ENCODE measurements at regions not wholly inside any gene's neighbourhood (a gene's known extent, or its start where the extent isn't known, plus 50 kb on each side); places are given as distances from the start of the nearest gene placed in this dataset.

DNA sequence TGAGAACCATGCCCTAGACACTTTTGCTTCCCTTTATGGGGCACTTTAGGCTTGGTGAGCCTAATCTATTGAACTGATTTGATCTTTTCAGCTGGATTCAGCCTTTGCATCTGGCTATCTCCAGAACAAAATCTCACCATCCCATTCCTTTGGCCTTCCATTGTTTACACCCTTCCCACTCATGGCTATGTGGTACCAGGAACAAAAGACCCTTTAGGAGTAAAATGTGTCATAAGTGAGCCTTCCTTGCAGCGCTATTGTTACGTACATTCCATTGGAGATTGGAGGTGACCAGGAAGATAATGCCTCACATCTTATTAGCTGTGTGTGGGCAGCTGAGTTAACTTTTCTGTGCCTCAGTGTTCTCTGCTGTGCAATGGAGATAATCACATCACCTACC, 188.4 kb downstream of the SATB1 start:
- no peak overlapping the region for H3K27ac ChIP-seq
- no peak for DNase-seq
- in situ Hi-C loops (cut with HindIII; ENCODE audit: low pct_ligation_motif_present, low sequenced_read_pairs) = no loop called here

DNA sequence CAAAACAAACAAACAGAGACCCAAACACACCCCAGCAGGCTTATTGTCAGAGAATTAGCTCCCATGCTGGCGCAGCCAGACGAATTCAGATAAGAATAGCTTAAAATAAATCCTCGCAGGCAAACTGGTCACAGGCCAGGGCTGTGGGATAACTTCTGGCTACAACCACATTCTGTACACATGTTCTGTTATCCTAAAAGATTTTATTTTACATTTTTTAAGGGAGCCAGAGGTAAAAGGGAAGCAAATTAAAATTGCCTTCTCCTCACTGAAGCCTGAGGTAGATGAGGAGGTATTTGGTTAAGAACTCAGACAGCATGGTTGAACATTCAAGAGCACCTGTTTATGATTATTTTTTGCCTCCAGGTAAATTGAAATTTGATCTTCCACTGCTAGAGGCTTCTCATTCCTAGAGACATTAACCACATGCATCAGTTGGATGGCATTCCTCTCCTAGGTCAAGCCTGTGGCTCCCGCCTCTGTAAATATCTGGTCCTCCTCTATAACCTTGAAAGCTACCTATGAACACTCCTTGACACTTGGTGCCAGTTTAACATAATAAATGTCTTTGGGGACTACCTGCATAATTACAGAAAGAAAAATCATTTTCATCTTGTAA, 190.3 kb downstream of the SATB1 start:
- TF ChIP-seq, protein P1, sequence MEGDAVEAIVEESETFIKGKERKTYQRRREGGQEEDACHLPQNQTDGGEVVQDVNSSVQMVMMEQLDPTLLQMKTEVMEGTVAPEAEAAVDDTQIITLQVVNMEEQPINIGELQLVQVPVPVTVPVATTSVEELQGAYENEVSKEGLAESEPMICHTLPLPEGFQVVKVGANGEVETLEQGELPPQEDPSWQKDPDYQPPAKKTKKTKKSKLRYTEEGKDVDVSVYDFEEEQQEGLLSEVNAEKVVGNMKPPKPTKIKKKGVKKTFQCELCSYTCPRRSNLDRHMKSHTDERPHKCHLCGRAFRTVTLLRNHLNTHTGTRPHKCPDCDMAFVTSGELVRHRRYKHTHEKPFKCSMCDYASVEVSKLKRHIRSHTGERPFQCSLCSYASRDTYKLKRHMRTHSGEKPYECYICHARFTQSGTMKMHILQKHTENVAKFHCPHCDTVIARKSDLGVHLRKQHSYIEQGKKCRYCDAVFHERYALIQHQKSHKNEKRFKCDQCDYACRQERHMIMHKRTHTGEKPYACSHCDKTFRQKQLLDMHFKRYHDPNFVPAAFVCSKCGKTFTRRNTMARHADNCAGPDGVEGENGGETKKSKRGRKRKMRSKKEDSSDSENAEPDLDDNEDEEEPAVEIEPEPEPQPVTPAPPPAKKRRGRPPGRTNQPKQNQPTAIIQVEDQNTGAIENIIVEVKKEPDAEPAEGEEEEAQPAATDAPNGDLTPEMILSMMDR (IDR thresholded peaks at IDR 0.05; ENCODE audit: low read depth, low read length, missing control alignments) = no peak
- Histone ChIP-seq H3K27ac (no peak overlapping the region), H3K27me3 (replicated peaks) (no peaks in the 10 kb centered on the region), H3K36me3 (replicated peaks) (no peaks in the 10 kb centered on the region), H3K4me3 (ENCODE audit: low read depth, low read length) (no peak overlapping the region)
- no peak for DNase-seq
- in situ Hi-C loops (cut with HindIII; ENCODE audit: low pct_ligation_motif_present, low sequenced_read_pairs) = no loop called here

More for the DNA sequence above, 188.4 kb downstream of the SATB1 start:
- H3K4me3 ChIP-seq (ENCODE audit: low read depth, low read length) = no peak overlapping the region
- no peaks in the 10 kb centered on the region for H3K27me3 ChIP-seq (replicated peaks)
- no peaks in the 10 kb centered on the region for H3K36me3 ChIP-seq (replicated peaks)
- TF ChIP-seq, protein P1 (IDR thresholded peaks at IDR 0.05; ENCODE audit: low read depth, low read length, missing control alignments) = no peak

DNA sequence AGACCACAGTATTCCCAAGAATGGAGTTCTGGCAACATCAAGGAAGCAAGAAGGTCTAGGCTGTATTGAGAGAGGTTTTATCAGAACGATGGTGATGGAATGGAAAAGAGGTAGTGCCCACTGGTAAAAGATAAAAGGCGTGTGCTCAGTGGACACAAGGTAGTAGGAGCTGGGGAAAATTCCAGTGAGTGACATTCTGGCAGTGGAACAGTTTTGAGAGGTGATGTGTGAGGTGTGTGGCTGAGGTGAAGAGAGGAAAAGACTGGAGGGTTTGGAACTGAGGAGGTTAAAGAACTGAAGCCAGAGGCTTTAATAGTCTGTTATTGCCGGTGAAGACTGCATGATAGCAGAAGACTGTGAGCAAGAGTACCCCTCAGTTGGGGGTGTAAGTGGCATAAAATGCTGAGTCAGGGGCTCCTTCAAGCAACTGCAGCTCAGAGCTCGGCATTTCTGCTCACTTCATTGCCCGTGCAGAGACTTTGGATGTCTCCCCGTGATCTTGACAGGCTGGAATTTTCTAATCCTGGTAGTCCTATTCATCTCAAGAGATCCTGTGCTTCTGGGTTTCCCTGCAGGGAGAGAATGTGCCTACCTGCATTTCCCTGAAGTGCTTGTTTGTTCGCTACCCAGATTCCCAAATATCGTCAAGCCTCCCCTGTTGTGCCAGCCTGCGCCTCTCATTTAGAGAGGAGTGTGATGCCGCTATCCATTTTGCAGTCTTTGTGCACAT, 191.0 kb downstream of the SATB1 start:
- H3K27me3 ChIP-seq (replicated peaks) = no peaks in the 10 kb centered on the region
- DNase-seq = no peak
- in situ Hi-C loops (cut with HindIII; ENCODE audit: low pct_ligation_motif_present, low sequenced_read_pairs) = no loop called here
- TF ChIP-seq, protein P1 (IDR thresholded peaks at IDR 0.05; ENCODE audit: low read depth, low read length, missing control alignments) = no peak
- no peaks in the 10 kb centered on the region for H3K36me3 ChIP-seq (replicated peaks)
- no peak overlapping the region for H3K27ac ChIP-seq
- no peak overlapping the region for H3K4me3 ChIP-seq (ENCODE audit: low read depth, low read length)

DNA sequence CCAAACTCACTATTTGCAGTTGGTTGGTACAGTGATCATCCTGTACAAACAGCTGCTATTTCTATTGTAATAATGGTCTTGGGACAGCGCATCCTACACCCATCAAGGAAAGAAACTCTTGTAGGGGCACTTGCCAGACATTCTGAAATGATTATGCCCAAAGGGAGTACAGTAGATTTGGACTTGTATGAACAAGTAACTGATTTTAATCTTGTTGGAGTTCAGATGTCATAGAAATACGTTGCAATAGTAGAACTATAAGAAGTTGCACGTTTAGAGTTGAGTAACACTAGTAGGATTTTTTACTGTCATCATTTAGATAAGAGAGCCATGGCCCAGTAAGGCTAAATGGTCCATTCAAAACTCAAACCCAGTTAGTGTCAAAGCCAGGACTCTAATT, 192.8 kb downstream of the SATB1 start:
- H3K36me3 ChIP-seq (replicated peaks) = no peaks in the 10 kb centered on the region
- TF ChIP-seq, protein P1 (IDR thresholded peaks at IDR 0.05; ENCODE audit: low read depth, low read length, missing control alignments) = no peak
- H3K4me3 ChIP-seq (ENCODE audit: low read depth, low read length) = no peak overlapping the region
- in situ Hi-C loops (cut with HindIII; ENCODE audit: low pct_ligation_motif_present, low sequenced_read_pairs) = no loop called here
- H3K27me3 ChIP-seq (replicated peaks) = no peaks in the 10 kb centered on the region
- DNase-seq = no peak
- no peak overlapping the region for H3K27ac ChIP-seq

- H3K27me3 ChIP-seq (replicated peaks) = no peaks in the 10 kb centered on the region
- no peaks in the 10 kb centered on the region for H3K36me3 ChIP-seq (replicated peaks)
- H3K4me3 ChIP-seq (ENCODE audit: low read depth, low read length) = no peak overlapping the region
- TF ChIP-seq, protein P1 (IDR thresholded peaks at IDR 0.05; ENCODE audit: low read depth, low read length, missing control alignments) = no peak
- no peak for DNase-seq
- no peak overlapping the region for H3K27ac ChIP-seq
- in situ Hi-C loops (cut with HindIII; ENCODE audit: low pct_ligation_motif_present, low sequenced_read_pairs) = no loop called here
Observed at GRCh38 chr3:18228060-18228459, 197.1 kb downstream of the SATB1 start.

Measured in brain microvascular endothelial cell (primary cell).